C4-2B (cell line): ENCODE measurements at regions not wholly inside any gene's neighbourhood (a gene's known extent, or its start where the extent isn't known, plus 50 kb on each side); places are given as distances from the start of the nearest gene placed in this dataset.

Experiments used
- CTCF ChIP-seq: fragments of 450-650 bp; conservative IDR thresholded peaks from 2 replicates; pipeline ENCODE4 v1.5.1; 2017; ENCODE audit warnings: mild to moderate bottlenecking
- ZFX ChIP-seq: fragments of 450-650 bp; IDR thresholded peaks from 2 replicates; pipeline ENCODE4 v1.6.1; 2017

- TF ChIP-seq CTCF (no peak), ZFX (no peak)
These were observed 66.4 kb upstream of the ZMIZ1 start for GRCh38 chr10:79002336-79002735.
